NCI-H1092 (cell line): ENCODE measurements at regions not wholly inside any gene's neighbourhood (a gene's known extent, or its start where the extent isn't known, plus 50 kb on each side); places are given as distances from the start of the nearest gene placed in this dataset.

Source experiments
- DNase-seq: peaks from one replicate; lab custom pipeline; 2025; lab: John Stamatoyannopoulos, UW

- DNase-seq: no peak
Observed at GRCh38 chr12:126768517-126768916, 1498.5 kb upstream of the TMEM132C start.

- DNase-seq: no peak
Observed at GRCh38 chr12:126770188-126770587, 1496.8 kb upstream of the TMEM132C start.

- no peak for DNase-seq
Observed at GRCh38 chr12:126772171-126772864, 1494.7 kb upstream of the TMEM132C start.

- DNase-seq: no peak
Observed at GRCh38 chr12:126773012-126773411, 1494.0 kb upstream of the TMEM132C start.

- DNase-seq: no peak
Observed at GRCh38 chr12:126773491-126773890, 1493.5 kb upstream of the TMEM132C start.

- DNase-seq: no peak
Observed at GRCh38 chr12:126776026-126776655, 1490.8 kb upstream of the TMEM132C start.

GRCh38 chr12:126780343-126780742, 1486.6 kb upstream of the TMEM132C start:
- no peak for DNase-seq

- no peak for DNase-seq
Observed at GRCh38 chr12:126781593-126781992, 1485.4 kb upstream of the TMEM132C start.

- no peak for DNase-seq
Observed at GRCh38 chr12:126782083-126782482, 1484.9 kb upstream of the TMEM132C start.

- DNase-seq: peak; percentile 60
Observed at GRCh38 chr12:126784328-126784921, 1482.5 kb upstream of the TMEM132C start.

GRCh38 chr12:126789963-126790362, 1477.0 kb upstream of the TMEM132C start:
- no peak for DNase-seq

- DNase-seq: no peak
Observed at GRCh38 chr12:126791122-126791521, 1475.8 kb upstream of the TMEM132C start.

GRCh38 chr12:126792411-126792810, 1474.6 kb upstream of the TMEM132C start:
- DNase-seq: no peak

GRCh38 chr12:126797525-126797924, 1469.4 kb upstream of the TMEM132C start:
- no peak for DNase-seq

GRCh38 chr12:126798449-126798848, 1468.5 kb upstream of the TMEM132C start:
- DNase-seq: no peak

GRCh38 chr12:126807312-126807865, 1459.6 kb upstream of the TMEM132C start:
- DNase-seq: no peak

GRCh38 chr12:126811391-126811790, 1455.6 kb upstream of the TMEM132C start:
- DNase-seq: peak; percentile 6

- no peak for DNase-seq
Observed at GRCh38 chr12:126819554-126819953, 1447.4 kb upstream of the TMEM132C start.

GRCh38 chr12:126830778-126831680, 1435.9 kb upstream of the TMEM132C start:
- no peak for DNase-seq

- no peak for DNase-seq
Observed at GRCh38 chr12:126837697-126838096, 1429.3 kb upstream of the TMEM132C start.

GRCh38 chr12:126843915-126844669, 1422.9 kb upstream of the TMEM132C start:
- DNase-seq: no peak
